ENCODE measurements at regions not wholly inside any gene's neighbourhood (a gene's known extent, or its start where the extent isn't known, plus 50 kb on each side); places are given as distances from the start of the nearest gene placed in this dataset.
A peak's percentile ranks its signal among the peaks of the same experiment; 100 is the strongest.

DNA sequence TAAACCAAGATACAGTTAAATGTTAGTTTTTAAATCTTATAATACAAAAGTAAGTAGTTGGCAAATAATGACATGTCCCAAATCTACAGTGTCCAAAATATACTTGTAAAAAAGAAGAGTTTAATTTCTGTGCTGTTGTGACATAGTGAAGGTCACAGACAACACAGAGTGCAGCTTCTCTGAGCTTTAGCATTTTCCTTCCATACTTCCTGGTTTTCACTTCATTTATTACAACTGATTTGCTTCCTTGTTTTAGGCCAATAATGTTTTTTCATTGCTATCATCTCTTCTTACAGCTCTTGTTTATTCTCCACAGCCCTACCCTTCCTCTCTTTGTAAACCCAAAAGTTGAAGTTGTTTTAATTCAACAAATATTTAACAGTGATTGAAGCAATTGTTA is 132.4 kb upstream of the TET2 start:
- Histone ChIP-seq H3K36me3 (ENCODE audit: control insufficient read depth, insufficient read depth, low read length, severe bottlenecking) (no peaks in the 10 kb centered on the region), H3K4me3 (ENCODE audit: low read length) (no peak overlapping the region), H3K9me3 (ENCODE audit: control insufficient read depth, low read length) (peaks cover 5% of the 10 kb centered on the region), H3K9ac (ENCODE audit: low read length) (no peak overlapping the region), H3K27me3 (replicated peaks; ENCODE audit: control insufficient read depth, insufficient read depth, low read length) (no peaks in the 10 kb centered on the region), H3K4me1 (ENCODE audit: control insufficient read depth, insufficient read depth, low read length) (no peaks in the 10 kb centered on the region)
- DNase-seq (ENCODE audit: low read depth) = no peak

DNA sequence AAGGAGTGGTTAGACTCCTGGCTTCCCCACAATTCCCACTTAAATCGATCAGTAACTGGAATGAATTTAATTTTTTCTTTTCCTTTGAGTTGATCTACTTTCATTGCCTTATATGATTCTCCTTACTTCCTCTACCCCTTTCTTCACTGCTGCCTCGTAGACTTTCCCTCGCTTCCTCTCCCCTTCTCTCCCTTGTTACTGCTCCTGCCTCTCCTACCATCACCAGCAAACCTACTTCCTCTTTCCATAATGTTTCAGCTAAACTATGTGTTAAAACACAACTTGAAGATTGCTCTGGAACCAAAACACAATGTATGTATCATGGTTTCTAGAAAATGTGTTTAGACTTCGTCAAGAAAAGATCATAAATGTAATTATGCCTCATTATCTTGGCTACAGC is 132.0 kb upstream of the TET2 start:
- Histone ChIP-seq H3K36me3 (ENCODE audit: control insufficient read depth, insufficient read depth, low read length, severe bottlenecking) (no peaks in the 10 kb centered on the region), H3K27me3 (replicated peaks; ENCODE audit: control insufficient read depth, insufficient read depth, low read length) (no peaks in the 10 kb centered on the region), H3K9me3 (ENCODE audit: control insufficient read depth, low read length) (peaks cover 4% of the 10 kb centered on the region), H3K4me3 (ENCODE audit: low read length) (no peak overlapping the region), H3K9ac (ENCODE audit: low read length) (no peak overlapping the region), H3K4me1 (ENCODE audit: control insufficient read depth, insufficient read depth, low read length) (no peaks in the 10 kb centered on the region)
- DNase-seq (ENCODE audit: low read depth) = no peak

DNA sequence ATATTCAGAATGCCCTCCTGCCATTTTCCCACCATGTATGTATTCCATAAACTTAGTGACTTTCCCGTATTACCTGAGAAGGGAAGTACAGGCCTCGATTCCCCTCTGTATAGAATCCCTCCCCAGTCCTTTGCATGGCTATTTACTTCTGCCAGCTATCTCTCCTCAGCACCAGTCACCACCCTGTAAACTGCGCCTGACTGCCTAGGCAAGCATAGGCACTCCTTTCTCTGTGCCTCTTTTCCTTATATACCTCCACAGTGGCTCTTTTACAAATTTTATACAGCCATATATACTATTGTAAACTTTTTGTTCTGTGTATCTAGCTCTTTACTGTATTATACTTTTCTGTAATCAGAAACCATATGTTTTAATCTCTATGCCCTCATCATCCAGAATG is 130.9 kb upstream of the TET2 start:
- peaks cover 4% of the 10 kb centered on the region for H3K9me3 ChIP-seq (ENCODE audit: control insufficient read depth, low read length)
- no peaks in the 10 kb centered on the region for H3K27me3 ChIP-seq (replicated peaks; ENCODE audit: control insufficient read depth, insufficient read depth, low read length)
- H3K4me1 ChIP-seq (ENCODE audit: control insufficient read depth, insufficient read depth, low read length) = no peaks in the 10 kb centered on the region
- DNase-seq (ENCODE audit: low read depth) = no peak
- H3K36me3 ChIP-seq (ENCODE audit: control insufficient read depth, insufficient read depth, low read length, severe bottlenecking) = no peaks in the 10 kb centered on the region
- no peak overlapping the region for H3K9ac ChIP-seq (ENCODE audit: low read length)
- H3K4me3 ChIP-seq (ENCODE audit: low read length) = no peak overlapping the region

DNA sequence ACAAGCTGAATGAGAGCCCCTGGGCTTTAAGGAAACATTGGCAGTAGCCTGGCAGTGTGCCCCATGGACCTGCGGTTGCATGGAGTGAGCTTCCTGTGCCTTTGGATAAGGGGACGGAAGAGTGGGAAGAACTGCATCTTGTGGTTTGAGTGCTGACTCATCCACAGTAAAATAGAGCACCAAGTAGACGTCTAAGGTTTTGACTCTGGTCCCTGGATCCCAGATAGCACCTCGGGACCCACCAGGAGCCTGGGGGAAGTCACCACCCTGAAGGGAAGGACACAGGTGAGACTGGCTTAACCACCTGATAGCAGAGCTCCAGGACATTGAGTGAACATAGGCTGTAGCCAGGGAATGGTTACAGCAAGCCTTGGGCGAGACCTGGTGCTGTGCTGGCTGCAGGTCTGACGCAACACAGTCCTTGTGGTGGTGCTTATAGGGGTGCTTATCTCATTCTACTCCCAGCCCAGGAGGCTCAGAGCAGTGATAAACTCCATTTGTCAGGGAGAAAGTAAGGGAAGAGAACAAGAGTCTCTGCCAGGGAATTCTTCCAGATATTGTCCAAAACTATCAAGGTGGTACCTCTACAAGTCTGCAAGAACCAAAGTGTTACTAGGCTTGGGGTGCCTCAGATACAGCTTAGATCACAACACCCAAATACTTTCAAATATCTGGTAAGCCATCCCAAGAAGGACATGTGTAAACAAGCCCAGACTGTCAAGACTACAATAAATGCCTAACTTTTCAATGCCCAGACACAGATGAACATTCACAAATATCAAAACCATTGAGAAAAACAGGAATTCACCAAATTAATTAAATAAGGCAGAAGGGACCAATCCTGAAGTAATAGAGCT is 123.6 kb upstream of the TET2 start:
- H3K27me3 ChIP-seq (replicated peaks; ENCODE audit: control insufficient read depth, insufficient read depth, low read length) = no peaks in the 10 kb centered on the region
- no peaks in the 10 kb centered on the region for H3K36me3 ChIP-seq (ENCODE audit: control insufficient read depth, insufficient read depth, low read length, severe bottlenecking)
- no peak overlapping the region for H3K9ac ChIP-seq (ENCODE audit: low read length)
- H3K9me3 ChIP-seq (ENCODE audit: control insufficient read depth, low read length) = peaks cover 8% of the 10 kb centered on the region
- no peaks in the 10 kb centered on the region for H3K4me1 ChIP-seq (ENCODE audit: control insufficient read depth, insufficient read depth, low read length)
- H3K4me3 ChIP-seq (ENCODE audit: low read length) = no peak overlapping the region
- DNase-seq (ENCODE audit: low read depth) = no peak

DNA sequence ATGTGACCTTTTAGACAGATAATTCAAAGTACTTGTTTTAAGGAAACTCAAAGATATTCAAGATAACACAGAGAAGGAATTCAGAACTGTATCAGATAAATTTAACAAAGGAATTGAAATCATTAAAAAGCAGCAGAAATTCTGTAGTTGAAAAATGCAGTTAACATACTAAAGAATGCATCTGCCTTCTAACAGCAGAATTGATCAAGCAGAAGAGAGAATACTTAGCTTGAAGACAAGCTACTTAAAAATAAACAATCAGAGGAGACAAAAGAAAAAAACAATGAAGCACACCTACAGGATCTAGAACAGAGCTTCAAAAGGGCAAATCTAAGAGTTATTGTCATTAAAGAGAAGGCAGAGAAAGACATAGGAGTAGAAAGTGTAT is 123.0 kb upstream of the TET2 start:
- Histone ChIP-seq H3K36me3 (ENCODE audit: control insufficient read depth, insufficient read depth, low read length, severe bottlenecking) (no peaks in the 10 kb centered on the region), H3K9me3 (ENCODE audit: control insufficient read depth, low read length) (peaks cover 8% of the 10 kb centered on the region), H3K9ac (ENCODE audit: low read length) (no peak overlapping the region), H3K4me1 (ENCODE audit: control insufficient read depth, insufficient read depth, low read length) (no peaks in the 10 kb centered on the region), H3K27me3 (replicated peaks; ENCODE audit: control insufficient read depth, insufficient read depth, low read length) (no peaks in the 10 kb centered on the region), H3K4me3 (ENCODE audit: low read length) (no peak overlapping the region)
- no peak for DNase-seq (ENCODE audit: low read depth)

DNA sequence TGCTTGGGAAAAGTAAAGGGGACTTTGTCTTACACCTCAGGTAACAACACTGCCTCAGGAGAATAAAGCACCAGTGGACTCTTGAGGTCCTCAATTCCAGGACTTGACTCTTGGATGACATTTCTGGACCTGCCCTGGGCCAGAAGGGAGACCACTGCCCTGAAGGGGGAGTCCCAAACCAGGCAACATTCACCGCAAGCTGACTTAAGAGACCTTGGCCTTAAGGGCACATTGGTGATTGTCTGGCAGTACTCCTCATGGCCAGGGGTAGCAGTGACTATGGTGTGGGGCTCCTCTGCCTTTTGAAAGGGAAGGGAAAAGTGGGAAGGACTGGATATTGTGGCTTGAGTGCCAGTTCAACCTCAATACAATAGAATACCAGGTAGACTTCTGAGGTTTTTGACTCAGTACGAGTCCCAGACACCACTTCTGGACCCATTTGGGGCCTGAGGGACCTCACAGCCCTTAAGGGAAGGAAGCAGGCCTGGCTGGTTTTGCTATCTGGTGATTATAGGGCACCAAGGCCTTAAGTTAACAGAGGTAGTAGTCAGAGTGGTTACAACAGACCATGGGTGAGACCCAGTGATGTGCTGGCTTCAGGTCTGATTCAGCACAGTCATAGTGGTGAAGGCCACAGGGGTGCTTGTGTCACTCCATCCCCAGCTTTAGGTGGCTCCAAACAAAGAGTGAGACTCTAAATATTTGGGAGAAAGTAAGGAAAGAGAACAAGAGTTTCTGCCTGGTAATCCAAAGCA is 121.2 kb upstream of the TET2 start:
- no peak for DNase-seq (ENCODE audit: low read depth)
- peaks cover 8% of the 10 kb centered on the region for H3K9me3 ChIP-seq (ENCODE audit: control insufficient read depth, low read length)
- H3K27me3 ChIP-seq (replicated peaks; ENCODE audit: control insufficient read depth, insufficient read depth, low read length) = no peaks in the 10 kb centered on the region
- no peak overlapping the region for H3K9ac ChIP-seq (ENCODE audit: low read length)
- no peaks in the 10 kb centered on the region for H3K4me1 ChIP-seq (ENCODE audit: control insufficient read depth, insufficient read depth, low read length)
- H3K4me3 ChIP-seq (ENCODE audit: low read length) = no peak overlapping the region
- no peaks in the 10 kb centered on the region for H3K36me3 ChIP-seq (ENCODE audit: control insufficient read depth, insufficient read depth, low read length, severe bottlenecking)

DNA sequence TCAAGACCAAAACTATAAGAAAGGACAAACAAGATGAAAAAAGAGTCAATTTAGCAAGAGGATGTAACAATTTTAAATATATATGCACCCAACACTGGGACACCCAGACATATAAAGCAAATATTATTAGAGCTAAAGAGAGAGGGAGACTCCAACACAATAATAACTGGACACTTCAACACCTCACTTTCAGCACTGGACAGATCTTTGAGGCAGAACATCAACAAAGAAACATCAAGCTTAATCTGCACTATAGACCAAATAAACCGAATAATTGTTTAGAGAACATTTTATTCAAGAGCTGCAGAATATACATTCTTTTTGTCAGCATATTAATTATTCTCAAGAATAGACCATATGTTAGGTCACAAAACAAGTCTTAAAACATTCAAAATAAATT is 109.7 kb upstream of the TET2 start:
- Histone ChIP-seq H3K9me3 (ENCODE audit: control insufficient read depth, low read length) (peaks cover 2% of the 10 kb centered on the region), H3K36me3 (ENCODE audit: control insufficient read depth, insufficient read depth, low read length, severe bottlenecking) (no peaks in the 10 kb centered on the region), H3K4me1 (ENCODE audit: control insufficient read depth, insufficient read depth, low read length) (no peaks in the 10 kb centered on the region), H3K4me3 (ENCODE audit: low read length) (no peak overlapping the region), H3K27me3 (replicated peaks; ENCODE audit: control insufficient read depth, insufficient read depth, low read length) (no peaks in the 10 kb centered on the region), H3K9ac (ENCODE audit: low read length) (no peak overlapping the region)
- no peak for DNase-seq (ENCODE audit: low read depth)

DNA sequence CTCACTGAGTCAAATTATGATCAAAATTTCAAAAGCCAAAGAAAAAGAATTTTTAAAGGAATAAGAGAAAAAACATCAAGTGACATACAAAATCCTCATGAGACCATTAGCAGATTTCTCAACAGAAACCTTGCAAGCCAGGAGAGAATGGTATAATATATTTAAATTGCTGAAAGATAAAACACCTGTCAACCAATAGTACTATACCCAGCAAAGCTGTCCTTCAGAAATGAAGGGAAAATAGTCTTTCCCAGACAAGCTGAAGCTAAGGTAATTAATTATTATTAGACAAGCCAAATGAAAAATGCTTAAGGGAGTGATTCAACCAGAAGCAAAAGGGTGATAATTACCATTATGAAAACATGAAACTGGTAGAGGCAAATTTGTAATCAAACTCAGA is 104.2 kb upstream of the TET2 start:
- DNase-seq (ENCODE audit: low read depth) = no peak
- Histone ChIP-seq H3K9ac (ENCODE audit: low read length) (no peak overlapping the region), H3K9me3 (ENCODE audit: control insufficient read depth, low read length) (peaks cover 9% of the 10 kb centered on the region), H3K4me1 (ENCODE audit: control insufficient read depth, insufficient read depth, low read length) (no peaks in the 10 kb centered on the region), H3K4me3 (ENCODE audit: low read length) (no peak overlapping the region), H3K36me3 (ENCODE audit: control insufficient read depth, insufficient read depth, low read length, severe bottlenecking) (no peaks in the 10 kb centered on the region), H3K27me3 (replicated peaks; ENCODE audit: control insufficient read depth, insufficient read depth, low read length) (no peaks in the 10 kb centered on the region)

DNA sequence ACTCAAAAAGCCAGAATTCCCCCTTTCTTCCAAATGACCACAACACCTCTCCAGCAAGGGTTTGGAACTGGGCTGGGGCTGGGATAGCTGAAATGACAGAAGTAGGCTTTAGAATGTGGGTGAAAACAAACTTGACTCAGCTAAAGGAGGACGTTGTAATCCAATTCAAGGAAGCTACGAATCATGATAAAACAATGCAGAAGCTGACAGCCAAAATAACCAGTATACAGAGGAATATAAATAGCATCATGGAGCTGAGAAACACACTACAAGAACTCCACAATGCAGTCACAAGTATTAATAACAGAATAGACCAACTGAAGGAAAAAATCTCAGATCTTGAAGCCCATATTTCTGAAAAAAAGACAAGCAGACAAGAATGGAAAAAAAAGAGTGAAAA is 95.8 kb upstream of the TET2 start:
- Histone ChIP-seq H3K4me1 (ENCODE audit: control insufficient read depth, insufficient read depth, low read length) (no peaks in the 10 kb centered on the region), H3K27me3 (replicated peaks; ENCODE audit: control insufficient read depth, insufficient read depth, low read length) (no peaks in the 10 kb centered on the region), H3K36me3 (ENCODE audit: control insufficient read depth, insufficient read depth, low read length, severe bottlenecking) (no peaks in the 10 kb centered on the region), H3K9ac (ENCODE audit: low read length) (no peak overlapping the region), H3K9me3 (ENCODE audit: control insufficient read depth, low read length) (peaks cover 3% of the 10 kb centered on the region), H3K4me3 (ENCODE audit: low read length) (no peak overlapping the region)
- DNase-seq (ENCODE audit: low read depth) = peak; percentile 55

DNA sequence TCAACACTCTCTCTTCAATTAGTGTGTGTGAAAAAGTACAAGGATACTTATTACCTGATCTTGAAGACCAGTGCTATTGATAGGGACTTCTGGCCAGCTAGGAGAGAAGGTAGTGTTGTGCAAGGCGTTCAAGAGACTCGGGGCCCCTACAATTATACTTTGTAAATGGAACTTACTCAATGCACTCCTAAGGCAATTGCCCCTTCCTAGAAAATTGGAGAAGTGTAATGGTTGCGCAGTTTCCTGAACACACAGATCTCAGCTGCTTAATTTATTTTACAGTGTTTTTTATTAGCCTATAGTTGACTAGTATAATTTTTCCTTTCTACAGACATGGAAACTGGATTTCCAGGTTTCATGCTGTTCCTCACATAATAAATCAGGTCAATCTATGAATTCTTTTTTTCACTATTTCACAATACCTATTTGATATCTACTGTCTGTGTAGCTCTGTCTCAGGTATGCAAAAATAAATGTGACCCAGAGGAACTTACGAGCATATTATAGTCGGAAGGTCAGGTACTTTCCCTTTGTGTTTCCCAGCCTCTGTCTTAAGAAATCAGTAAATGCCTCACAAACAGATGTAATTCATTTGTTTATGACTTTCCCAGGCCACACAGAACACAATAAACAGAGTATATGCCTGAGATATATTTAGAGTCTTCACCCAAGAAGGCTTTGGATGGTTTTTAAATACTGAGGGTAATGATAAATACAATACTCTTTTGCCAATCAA is 89.1 kb upstream of the TET2 start:
- no peaks in the 10 kb centered on the region for H3K4me1 ChIP-seq (ENCODE audit: control insufficient read depth, insufficient read depth, low read length)
- no peak for DNase-seq (ENCODE audit: low read depth)
- H3K36me3 ChIP-seq (ENCODE audit: control insufficient read depth, insufficient read depth, low read length, severe bottlenecking) = no peaks in the 10 kb centered on the region
- H3K27me3 ChIP-seq (replicated peaks; ENCODE audit: control insufficient read depth, insufficient read depth, low read length) = no peaks in the 10 kb centered on the region
- no peak overlapping the region for H3K4me3 ChIP-seq (ENCODE audit: low read length)
- peaks cover 3% of the 10 kb centered on the region for H3K9me3 ChIP-seq (ENCODE audit: control insufficient read depth, low read length)
- no peak overlapping the region for H3K9ac ChIP-seq (ENCODE audit: low read length)

DNA sequence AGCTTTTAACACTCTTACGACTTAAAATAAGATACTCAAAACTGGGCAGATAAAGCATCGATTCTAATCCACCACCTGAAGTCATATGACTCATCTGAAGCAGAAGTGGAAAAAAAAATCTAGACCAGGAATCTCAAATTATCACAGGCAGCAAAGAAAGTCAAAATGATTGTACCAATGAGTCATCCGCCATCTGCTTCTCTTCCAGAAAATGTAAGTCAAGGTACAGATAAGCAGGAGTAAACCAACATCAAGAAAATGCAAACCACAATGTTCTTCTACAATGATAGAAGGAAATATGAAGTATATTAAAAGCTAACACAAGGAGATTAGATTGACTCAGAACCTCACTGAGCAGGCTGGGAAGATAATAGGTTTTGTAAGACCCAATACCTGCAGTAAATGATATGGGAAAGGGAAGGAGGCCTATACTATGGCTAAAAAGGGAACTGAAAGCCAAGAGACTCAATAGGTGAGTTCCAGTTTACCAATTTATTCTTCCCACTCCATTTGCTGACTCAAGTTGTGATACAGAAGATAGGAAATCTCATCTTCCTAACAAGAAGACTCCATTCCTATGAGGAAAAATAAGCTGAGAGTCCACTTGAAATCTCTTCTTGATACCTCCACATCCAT is 88.4 kb upstream of the TET2 start:
- peak; percentile 13 for DNase-seq (ENCODE audit: low read depth)
- H3K36me3 ChIP-seq (ENCODE audit: control insufficient read depth, insufficient read depth, low read length, severe bottlenecking) = no peaks in the 10 kb centered on the region
- no peaks in the 10 kb centered on the region for H3K4me1 ChIP-seq (ENCODE audit: control insufficient read depth, insufficient read depth, low read length)
- H3K9me3 ChIP-seq (ENCODE audit: control insufficient read depth, low read length) = no peaks in the 10 kb centered on the region
- H3K27me3 ChIP-seq (replicated peaks; ENCODE audit: control insufficient read depth, insufficient read depth, low read length) = no peaks in the 10 kb centered on the region
- H3K4me3 ChIP-seq (ENCODE audit: low read length) = no peak overlapping the region
- no peak overlapping the region for H3K9ac ChIP-seq (ENCODE audit: low read length)

Measured in adipocyte (in vitro differentiated cells).